Ramos (cell line): ENCODE measurements at regions not wholly inside any gene's neighbourhood (a gene's known extent, or its start where the extent isn't known, plus 50 kb on each side); places are given as distances from the start of the nearest gene placed in this dataset.

Source experiments
- in situ Hi-C: fragments of 300-500 bp; cut with MboI; formaldehyde crosslinking; loops from one replicate; pipeline ENCODE4 v1.14.3; 2022; ENCODE audit warnings: low sequenced_read_pairs; ENCODE audit not compliant: unreplicated experiment

DNA sequence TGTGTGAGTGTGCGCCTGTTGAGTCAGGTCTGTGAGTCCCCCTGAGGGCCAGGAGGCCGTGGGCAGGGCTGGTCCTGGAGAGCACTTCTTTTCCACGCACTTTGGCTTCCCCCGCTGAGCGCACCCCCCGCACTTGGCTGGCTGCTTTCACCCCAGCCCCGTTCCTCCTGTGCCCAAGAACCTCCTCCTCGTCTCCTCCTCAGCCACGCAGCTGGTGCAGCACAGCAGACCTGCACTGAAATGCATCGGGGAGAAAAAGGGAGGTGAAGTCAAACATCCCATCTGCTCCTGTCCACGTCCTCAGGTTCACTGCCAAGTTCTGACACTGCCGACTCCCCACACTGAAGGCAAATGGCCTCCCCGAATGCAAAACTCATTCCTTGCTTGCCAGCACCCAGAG, 362.7 kb upstream of the SFSWAP start:
- in situ Hi-C loops, result no loop called here

DNA sequence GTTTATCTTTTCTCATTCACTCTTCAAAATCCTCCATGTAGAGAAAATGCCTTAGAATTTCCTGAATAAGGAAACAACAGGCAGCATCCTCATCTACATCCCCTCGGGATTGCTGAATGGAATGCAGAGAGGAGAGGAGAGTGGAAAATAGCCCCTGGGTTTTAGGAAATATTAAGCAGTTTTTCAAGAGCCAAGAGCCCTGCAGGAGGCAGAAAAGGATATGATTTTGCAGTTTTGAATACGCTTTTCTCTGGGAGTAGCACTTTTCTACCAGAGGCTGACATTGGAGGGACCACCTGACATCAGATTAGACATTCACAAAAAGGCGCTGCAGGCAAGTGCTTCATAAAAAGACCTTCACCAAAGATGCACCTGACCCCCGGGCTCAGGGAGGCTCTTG, 362.2 kb upstream of the SFSWAP start:
- in situ Hi-C loops, result no loop called here

DNA sequence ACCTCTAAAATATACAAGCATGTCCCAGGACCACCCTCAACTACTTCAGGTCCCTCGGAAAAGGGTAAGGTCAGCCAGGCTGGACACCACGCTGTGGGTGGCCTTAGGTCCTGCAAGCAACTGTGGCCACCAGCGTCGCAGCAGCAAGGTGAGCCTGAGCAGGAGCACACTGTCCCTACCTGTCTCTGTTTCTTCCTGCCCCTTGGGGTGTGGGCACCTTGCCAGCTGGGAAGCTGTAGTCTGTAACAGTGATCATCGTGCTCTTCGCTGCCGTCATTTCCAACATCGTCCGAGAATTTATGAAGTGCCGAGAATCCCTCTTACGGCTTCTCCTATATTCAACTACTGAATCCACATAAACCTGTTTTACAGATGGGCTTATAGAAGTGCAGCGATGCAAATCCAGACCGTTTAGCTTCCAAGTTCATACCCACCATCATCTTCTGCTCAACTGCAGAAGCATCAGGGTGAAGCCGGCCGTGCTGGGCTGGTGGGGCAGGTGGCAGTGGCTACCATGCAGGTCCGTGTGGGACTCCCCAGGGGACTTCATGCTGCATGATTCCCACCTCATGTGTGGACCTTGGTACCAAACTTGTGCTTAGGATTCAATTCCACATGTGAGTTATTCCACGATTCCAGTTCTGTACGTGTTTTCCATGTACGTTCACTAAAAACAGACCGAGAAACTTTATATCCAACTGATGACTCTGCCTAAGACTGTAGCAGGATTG, 361.3 kb upstream of the SFSWAP start:
- in situ Hi-C loops, result no loop called here

DNA sequence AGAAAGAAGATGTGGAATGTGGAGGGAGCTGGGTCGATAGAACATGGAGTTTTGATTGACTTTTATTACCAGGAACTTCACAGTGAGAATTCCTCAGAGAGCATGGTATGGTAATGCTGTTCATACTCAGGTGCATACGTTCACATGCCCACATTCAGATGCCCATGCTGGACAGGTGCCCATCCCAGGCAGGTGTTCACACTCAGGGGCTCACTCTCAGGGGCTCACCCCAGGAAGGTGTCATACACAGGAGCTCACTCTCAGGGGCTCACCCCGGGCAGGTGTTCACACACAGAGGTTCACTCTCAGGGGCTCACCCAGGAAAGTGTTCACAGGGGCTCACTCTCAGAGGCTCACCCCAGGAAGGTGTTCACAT, 360.0 kb upstream of the SFSWAP start:
- in situ Hi-C loops, result no loop called here

DNA sequence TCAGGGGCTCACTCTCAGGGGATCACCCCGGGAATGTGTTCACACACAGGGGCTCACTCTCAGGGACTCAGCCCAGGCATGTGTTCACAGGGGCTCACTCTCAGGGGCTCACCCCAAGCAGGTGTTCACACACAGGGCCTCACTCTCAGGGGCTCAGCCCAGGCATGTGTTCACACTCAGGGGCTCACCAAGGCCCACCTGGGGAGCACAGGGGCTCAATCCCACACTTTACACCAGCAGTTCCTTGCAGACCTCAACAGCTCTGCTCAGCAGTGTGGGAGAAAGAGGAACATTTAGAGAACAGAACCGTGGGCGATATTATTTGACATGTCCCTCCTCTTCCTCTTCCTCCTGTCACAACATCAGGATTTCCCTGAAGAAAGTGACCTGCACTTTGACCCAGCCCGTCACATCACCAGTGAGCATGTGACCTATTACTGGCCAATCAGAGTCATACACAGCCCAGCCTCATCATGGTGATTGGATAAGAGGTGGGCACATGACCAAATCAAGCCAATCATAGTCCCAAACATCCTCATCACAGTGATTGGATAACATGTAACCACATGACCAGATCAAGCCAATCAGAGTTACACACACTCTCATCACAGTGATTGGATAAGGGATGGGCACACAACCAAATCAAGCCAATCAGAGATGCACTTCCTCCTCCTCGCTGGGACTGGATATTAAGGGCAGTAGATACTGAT, 359.4 kb upstream of the SFSWAP start:
- in situ Hi-C loops, result no loop called here

DNA sequence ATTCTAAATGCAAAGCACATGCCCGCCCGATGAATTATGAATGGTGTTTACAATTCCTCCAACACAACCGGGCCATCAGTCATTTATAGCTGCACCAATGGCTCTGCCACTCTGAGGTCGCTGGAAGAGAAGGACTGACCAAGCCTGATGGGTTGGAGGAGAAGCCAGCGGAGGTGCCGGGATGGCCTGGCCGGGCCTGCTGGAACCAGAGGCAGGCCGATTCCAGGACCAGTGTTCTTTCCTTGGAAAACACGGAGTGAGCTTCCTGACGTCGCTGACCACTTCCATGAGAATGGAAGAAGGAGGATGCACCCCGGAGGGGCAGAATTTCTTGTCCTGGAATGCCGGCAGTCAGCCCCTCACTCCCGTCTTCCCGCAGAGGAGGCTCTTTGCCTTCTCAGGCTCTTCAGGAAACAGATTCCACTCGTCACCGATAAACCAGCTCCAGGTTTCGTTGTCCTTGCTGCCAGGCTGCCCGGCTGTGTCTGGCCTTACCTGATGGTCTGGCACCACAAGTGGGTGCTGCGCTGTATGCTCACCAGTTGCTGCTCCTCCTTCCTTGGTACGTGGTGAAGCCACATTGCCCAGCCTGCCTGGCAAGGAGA, 358.5 kb upstream of the SFSWAP start:
- in situ Hi-C loops, result no loop called here

DNA sequence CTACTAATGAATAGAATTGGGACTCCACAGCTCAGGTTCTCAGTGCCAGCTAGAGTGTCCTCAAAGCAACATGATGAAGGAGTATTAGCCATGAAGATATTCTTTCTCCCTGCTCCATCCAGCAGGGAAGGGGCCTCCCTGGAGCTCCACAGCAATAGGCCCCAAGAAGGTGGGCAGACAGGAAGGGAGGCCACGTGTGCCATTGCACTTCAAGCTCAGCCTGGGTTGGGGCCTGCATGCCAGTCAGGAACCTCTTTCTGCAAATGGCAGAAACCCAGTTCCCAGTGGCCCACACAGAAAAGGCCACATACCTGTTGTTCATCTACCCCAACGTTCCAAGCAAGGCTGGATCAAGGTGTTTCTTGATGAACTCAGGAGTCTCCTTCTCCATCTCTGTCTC, 357.5 kb upstream of the SFSWAP start:
- in situ Hi-C loops, result no loop called here

DNA sequence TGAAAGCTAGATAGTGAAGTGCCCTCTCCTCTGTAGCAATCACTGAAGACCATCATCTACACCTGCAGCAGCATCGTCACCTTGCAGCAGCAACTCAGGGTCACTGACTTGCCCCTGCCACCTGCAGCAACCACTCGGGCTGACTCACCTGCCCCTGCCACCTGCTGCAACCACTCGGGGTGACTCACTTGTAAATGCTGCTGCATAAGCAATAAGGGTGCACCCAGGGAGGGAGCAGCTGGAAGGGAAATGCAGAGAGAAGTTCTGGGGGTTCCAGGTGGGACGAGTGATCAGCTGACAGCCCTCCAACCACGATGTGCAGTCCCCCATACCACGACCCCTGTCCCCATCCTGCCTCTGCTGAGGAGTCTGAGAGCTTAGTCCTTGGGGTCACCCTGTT, 357.1 kb upstream of the SFSWAP start:
- in situ Hi-C loops, result no loop called here

DNA sequence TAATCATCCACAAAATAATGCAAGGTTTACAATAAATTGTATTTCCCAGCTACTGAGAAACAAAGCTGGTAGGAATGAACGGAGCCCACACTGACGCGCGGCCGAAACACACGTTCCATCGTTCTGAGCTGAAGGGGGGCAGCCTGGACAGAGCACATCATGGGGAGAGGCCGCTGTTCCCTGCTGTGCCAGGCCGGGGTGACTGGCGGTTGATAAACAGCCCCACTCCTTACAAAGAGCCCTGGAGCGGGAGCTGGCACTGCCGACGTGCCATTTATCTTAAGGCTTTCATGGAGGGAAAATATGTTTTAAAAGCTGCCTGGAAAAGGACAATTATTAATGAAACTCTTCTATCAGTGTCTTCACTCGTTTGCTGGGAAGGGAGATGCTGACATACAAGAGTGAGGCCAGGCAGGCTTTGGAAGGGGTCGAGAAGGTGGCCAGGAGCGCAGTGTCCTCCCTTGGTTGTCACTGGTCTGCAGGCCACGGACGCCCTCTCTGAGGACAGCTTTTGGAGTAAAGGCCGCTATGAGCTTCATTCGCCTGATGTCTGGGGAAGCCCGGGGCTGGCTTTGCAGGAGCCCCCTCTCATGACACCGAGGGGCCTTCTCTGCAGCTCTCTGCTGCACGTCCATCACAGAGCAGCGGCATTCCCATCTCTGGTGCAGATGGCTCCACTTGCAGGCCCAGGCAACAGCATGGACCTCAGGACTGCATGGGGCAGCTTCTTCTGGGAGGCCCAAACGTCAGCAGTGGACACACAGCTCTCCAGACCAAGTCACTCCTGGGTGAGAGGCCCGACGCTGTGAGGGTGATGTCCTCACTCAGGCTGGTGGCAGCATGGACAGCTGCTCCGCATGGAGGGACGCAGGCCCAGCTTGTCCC, 355.3 kb upstream of the SFSWAP start:
- in situ Hi-C loops, result no loop called here

DNA sequence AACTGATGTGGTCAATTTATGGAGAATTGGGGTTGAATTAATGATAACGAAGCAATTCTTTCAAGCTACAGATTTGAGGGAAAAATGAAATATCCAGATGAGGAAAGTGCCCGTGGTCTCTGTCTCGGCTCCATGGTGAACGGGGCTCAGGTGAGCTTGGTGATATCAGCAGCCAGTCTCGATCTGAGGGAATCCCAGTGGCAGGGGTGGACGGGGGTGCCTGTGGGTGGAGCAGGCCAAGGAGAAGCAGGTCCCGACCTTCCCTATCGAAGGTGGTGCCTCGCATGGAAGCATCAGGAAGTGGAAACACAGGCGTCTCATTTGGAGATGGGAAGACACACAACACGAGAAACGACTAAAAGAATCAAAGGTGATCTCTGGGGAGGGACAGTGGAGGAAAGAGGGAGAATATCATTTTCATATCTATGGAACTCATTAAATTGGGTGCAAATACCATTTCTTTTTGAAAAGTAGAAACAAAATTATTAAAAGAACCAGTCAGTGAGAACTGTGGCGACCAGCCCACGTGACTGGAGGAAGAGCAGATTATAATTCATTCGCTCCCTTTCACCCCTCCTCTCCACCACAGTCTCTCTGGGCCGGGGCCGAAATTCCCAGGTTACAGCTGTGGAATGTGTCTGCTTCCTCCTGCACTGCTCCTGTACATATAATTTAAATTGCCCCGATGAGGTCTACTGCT, 354.3 kb upstream of the SFSWAP start:
- in situ Hi-C loops, result no loop called here

DNA sequence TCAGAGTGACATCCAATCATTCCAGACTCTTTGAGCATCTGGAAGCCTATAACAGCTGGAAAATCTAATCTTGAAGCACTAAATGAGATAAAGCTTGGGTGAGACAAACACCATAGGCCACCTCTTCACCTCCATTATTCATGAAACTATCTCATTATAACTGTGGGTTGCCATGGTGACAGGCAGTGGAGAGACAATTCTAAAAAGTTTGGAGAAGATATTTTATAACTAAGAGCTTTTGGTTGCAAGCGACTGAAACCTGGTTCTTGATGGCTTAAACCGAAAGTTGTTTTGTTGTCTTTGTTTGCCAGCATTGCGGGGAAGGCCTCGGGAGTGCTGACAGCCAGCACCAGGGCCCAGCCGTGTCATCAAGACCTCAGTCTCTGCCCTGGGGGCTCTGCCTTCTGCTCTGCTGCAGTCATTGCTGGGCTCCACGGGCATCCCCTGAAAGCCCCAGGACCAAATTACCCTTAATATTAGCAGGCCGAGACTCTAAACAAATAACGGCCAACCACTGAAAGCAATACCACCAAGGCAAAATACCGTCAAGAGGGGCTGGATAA, 353.6 kb upstream of the SFSWAP start:
- in situ Hi-C loops, result no loop called here

DNA sequence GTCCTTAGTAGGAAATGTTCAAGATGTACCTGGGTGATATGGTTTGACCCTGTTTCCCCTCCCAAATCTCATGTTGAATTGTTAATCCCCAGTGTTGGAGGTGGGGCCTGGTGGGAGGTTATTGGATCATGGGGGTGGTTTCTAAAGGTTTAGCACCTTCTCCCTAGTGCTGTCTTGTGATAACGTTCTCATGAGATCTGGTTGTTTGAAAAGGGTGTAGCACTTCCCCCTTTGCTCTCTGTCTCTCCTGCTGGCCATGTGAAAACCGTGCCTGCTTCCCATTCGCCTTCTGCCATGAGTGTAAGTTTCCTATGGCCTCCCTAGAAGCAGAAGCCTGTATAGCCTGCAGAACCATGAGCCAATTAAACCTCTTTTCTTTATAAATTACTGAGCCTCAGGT, 353.0 kb upstream of the SFSWAP start:
- in situ Hi-C loops, result no loop called here

DNA sequence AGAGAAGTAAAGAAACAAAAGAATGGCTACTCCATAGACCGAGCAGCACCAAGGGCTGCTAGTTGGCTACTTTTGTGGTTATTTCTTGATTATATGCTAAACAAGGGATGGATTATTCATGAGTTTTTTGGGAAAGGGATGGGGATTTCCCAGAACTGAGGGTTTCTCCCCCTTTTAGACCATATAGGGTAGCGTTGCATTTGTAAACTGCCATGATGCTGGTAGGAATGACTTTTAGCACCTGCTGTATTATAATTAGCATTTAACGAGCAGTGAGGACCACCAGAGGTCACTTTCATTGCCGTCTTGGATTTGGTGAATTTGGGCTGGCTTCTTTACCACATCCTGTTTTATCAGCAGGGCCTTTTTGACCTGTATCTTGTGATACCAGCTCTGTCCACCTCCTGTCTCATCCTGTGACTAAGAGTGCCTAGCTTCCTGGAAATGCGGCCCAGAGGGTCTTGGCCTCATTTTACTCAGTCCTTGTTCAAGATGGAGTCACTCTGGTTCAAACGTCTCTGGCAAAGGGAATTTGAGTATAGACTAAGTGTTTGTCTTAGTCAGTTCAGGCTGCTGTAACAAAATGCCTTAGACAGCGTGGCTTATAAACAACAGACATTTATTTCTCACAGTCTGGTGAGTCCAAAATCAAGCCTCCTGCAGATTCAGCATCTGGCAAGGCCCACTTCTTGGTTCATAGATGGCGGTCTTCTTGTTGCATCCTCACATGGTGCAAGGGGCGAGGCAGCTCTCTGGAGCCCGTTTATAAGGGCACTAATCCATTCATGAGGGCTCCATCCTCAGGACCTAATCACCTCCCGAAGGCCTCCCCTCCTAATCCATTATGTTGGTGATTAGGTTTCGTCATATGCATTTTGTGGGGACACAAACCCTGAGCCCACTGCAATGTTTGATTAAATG, 348.3 kb upstream of the SFSWAP start:
- in situ Hi-C loops, result no loop called here

DNA sequence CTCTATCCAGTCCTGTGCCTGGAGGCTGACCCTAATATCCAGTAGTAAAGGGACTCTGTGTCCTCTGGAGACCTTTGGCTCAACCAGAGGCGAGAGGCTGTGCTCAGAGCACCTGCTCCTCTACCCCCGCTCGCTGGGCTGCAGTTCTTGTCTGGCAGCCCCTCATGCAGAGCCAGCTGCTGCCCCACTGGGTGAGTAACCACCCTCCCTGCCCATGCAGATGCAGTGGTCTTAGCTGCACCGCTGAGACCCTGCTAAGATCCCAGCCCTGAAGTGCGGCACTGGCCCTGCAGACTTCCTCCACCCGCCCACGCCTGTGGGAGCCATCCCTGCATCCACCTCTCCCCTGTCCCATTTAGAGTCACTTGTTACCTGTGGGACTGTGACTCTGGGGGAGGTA, 347.5 kb upstream of the SFSWAP start:
- in situ Hi-C loops, result no loop called here

DNA sequence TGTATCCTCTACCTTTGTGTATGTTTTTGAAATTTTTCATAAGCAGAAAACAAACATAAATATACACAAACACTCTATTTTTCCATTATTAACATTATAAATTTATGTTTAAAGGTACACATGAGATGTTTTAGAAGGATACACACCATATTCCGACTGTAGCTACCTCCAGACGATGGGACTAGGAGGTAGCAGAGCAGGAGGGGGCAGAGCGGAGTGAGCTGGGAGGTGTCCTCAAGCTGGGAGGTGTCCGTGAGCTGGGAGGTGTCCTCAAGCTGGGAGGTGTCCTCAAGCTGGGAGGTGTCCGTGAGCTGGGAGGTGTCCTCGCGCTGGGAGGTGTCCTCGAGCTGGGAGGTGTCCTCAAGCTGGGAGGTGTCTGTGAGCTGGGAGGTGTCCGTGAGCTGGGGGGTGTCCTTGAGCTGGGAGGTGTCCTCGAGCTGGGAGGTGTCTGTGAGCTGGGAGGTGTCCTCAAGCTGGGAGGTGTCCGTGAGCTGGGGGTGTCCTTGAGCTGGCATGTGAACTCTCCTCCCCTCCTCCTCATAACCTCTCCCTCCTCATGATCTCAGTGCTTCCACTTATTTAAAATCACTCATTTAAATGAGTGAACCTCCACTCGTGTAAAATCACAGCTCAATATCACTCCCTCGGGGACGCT, 346.9 kb upstream of the SFSWAP start:
- in situ Hi-C loops, result no loop called here

DNA sequence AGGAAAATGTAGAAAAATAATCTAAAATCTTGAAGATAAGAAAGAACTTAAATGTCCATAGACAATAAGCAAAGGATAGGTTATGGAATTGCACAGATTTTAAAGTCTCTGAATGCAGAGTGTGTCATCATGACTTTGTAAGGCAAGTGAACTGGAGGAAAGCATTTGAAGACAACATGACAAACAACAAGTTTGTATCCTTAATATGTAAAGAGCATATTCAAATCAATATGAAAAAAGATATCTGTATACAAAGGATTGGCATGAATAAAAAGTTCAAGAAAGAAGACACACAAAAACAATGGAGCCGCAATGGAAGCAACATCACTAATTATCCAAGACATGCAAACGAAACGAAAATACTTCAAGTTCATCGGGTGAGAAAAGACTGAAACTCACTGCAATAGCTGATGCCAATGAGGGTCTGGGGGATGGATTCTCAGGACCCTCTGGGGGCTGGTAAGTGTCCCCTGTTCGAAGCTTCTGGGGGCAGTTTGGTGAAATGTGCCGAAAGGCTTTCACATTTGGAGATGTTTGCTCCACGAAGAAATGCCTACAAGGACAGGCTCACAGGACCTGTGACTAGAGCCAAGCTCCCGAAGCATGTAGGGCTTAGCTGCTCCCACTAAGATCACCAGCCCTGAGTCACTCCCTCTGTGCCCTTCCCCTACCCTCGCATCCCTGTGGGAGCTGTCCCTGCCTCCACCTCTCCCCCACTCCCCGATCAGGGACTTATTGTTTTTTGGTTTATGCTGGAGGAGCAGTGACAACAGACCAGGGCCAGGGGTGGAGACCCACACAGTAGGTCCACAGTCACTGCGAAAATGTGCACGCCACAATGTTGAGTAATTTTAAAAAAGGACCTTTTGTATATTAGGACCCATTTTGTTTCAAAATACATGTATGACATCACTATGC, 345.7 kb upstream of the SFSWAP start:
- in situ Hi-C loops, result no loop called here

DNA sequence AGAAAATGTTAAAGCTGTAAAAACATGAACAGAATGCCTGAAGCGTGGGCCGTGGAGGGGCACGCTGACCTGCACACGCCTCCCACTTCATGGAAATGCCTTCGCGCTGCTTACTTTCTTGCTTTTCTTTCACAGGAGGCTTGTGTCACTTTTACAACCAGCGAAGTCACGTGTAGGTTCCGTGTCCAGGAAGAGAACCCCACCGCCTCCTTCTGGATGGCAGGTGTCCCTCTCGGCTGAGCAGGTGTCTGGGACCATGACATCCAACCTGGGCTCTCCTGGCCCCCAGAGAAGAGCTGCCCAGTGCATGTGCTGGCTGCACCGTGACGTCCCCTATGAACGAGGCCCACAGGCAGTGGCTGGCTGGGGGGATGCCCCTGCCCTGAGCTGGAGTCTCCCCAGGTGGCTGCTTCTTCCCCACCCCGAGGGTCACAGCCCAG, 345.0 kb upstream of the SFSWAP start:
- in situ Hi-C loops, result no loop called here
